ENCODE measurements at regions not wholly inside any gene's neighbourhood (a gene's known extent, or its start where the extent isn't known, plus 50 kb on each side); places are given as distances from the start of the nearest gene placed in this dataset.
A peak's percentile ranks its signal among the peaks of the same experiment; 100 is the strongest.

DNA sequence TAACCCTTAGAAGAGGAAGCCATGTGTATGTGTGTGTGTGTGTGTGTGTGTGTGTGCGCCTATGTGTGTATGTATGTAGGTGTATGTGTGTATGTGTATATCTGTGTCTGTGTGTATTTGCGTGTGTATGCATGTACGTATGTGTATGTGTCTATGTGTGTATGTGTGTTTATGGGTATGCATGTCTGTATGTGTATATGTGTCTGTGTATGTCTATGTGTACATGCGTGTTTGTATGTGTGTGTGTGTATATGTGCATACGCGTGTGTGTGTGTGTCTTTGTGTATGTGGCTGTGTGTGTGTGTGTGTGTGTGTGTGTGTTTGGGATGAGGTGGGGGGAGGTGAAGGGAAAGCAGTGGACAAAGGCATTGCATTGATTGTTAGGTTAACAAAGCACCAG, 380.2 kb downstream of the HRH4 start:
- Mint-ChIP-seq H3K4me3 (no peak overlapping the region), H3K27ac (ENCODE audit: unreplicated experiment) (peak overlapping the region; percentile 76)
- TF ChIP-seq, protein P1, sequence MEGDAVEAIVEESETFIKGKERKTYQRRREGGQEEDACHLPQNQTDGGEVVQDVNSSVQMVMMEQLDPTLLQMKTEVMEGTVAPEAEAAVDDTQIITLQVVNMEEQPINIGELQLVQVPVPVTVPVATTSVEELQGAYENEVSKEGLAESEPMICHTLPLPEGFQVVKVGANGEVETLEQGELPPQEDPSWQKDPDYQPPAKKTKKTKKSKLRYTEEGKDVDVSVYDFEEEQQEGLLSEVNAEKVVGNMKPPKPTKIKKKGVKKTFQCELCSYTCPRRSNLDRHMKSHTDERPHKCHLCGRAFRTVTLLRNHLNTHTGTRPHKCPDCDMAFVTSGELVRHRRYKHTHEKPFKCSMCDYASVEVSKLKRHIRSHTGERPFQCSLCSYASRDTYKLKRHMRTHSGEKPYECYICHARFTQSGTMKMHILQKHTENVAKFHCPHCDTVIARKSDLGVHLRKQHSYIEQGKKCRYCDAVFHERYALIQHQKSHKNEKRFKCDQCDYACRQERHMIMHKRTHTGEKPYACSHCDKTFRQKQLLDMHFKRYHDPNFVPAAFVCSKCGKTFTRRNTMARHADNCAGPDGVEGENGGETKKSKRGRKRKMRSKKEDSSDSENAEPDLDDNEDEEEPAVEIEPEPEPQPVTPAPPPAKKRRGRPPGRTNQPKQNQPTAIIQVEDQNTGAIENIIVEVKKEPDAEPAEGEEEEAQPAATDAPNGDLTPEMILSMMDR (conservative IDR thresholded peaks at IDR 0.05): no peak

DNA sequence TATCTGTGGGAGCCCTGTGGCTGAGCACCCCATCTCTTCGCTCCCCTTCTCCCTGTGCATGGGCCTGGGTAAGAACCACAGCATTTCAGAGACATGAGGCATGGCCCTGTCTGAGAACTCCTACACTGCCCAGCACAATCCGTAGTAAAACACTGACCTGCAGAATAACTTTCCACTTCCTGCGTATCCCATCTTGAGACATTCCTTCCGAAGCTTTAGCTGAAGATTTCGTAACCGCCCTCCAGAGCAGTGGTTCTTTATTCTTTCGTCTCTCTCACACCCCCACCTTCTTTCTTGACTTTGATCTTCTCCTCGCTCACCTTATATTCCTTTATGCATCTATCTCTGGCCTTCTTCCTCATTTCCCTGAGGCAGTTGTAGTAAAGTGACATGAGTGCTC, 381.1 kb downstream of the HRH4 start:
- Mint-ChIP-seq H3K27ac (ENCODE audit: unreplicated experiment) (no peak overlapping the region), H3K27me3 (ENCODE audit: low read depth) (peaks cover 23% of the 10 kb centered on the region), H3K4me1 (peaks cover 17% of the 10 kb centered on the region), H3K9me3 (no peaks in the 10 kb centered on the region), H3K4me3 (no peak overlapping the region), H3K36me3 (ENCODE audit: low read depth) (no peaks in the 10 kb centered on the region)
- DNase-seq (ENCODE audit: low read depth, low spot score): no peak
- TF ChIP-seq, protein P1 (conservative IDR thresholded peaks at IDR 0.05): no peak

More for the DNA sequence above, 380.2 kb downstream of the HRH4 start:
- Mint-ChIP-seq H3K4me1 (peaks cover 17% of the 10 kb centered on the region), H3K9me3 (peaks cover 3% of the 10 kb centered on the region), H3K27me3 (ENCODE audit: low read depth) (peaks cover 19% of the 10 kb centered on the region), H3K36me3 (ENCODE audit: low read depth) (no peaks in the 10 kb centered on the region)
- no peak for DNase-seq (ENCODE audit: low read depth, low spot score)

DNA sequence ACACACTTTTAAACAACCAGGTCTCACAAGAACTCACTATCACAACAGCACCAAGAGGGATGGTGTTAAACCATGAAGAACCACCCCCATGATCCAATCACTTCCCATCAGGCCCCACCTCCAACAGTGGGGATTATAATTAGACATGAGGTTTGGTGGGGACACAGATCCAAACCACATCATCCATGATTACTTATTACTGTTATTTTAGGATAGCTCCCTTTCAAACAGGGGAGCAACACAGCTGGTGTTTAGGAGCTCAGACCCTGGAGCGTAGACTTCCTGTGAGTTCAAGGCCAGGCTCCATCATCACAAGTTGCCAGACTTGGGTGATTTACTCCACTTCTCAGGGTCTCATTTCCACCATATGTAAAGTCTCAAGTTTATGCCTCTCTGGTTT, 382.7 kb downstream of the HRH4 start:
- TF ChIP-seq, protein P1 (conservative IDR thresholded peaks at IDR 0.05): no peak
- no peak overlapping the region for H3K27ac Mint-ChIP-seq (ENCODE audit: unreplicated experiment)
- peaks cover 17% of the 10 kb centered on the region for H3K4me1 Mint-ChIP-seq
- no peak overlapping the region for H3K4me3 Mint-ChIP-seq
- H3K36me3 Mint-ChIP-seq (ENCODE audit: low read depth): no peaks in the 10 kb centered on the region
- peaks cover 33% of the 10 kb centered on the region for H3K27me3 Mint-ChIP-seq (ENCODE audit: low read depth)
- no peaks in the 10 kb centered on the region for H3K9me3 Mint-ChIP-seq
- no peak for DNase-seq (ENCODE audit: low read depth, low spot score)

DNA sequence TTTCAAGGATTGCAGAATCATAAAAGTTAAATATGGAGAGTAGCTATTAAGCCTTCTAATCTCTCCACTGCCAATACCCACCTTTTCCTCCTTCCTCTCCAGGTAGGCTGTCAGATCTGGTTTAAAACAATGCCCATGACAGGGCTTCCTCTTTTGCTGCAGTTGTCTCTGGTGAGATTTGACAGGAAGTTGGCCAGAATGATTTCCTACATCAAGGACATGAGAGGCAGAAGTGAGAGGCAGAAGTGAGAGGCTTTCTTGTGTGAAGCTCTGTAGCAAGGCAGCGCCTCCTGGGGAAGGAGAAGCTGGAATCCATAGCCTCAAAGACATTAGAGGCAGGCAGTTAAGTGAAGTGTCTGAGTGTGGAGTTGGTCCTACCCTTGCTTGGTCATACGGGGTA, 385.7 kb downstream of the HRH4 start:
- Mint-ChIP-seq H3K27me3 (ENCODE audit: low read depth) (peaks cover 59% of the 10 kb centered on the region), H3K36me3 (ENCODE audit: low read depth) (no peaks in the 10 kb centered on the region), H3K4me3 (no peak overlapping the region), H3K9me3 (no peaks in the 10 kb centered on the region), H3K27ac (ENCODE audit: unreplicated experiment) (no peak overlapping the region), H3K4me1 (peaks cover 7% of the 10 kb centered on the region)
- TF ChIP-seq, protein P1 (conservative IDR thresholded peaks at IDR 0.05): no peak
- no peak for DNase-seq (ENCODE audit: low read depth, low spot score)

DNA sequence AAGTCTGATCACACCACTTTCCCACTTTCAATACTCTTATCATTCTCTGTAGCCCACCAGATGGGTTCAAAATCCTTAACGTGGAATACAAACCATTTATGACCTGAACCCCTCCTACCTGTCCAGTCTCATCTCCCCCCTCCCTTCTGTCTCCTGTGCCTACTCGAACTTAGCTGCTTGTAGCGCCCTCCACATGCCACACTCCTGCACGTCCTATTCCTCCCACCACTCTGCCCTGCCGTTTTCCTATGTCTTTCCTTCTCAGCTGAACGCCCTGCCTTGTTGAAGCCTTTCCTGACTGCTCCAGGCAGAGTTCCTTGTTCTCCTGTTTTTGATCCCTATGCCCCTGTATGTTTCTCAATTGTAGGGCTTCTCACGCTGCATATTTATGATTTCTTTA, 390.1 kb downstream of the HRH4 start:
- H3K27me3 Mint-ChIP-seq (ENCODE audit: low read depth): peaks cover 81% of the 10 kb centered on the region
- no peak overlapping the region for H3K4me3 Mint-ChIP-seq
- H3K9me3 Mint-ChIP-seq: no peaks in the 10 kb centered on the region
- H3K36me3 Mint-ChIP-seq (ENCODE audit: low read depth): no peaks in the 10 kb centered on the region
- peaks cover 3% of the 10 kb centered on the region for H3K4me1 Mint-ChIP-seq
- no peak for DNase-seq (ENCODE audit: low read depth, low spot score)
- no peak overlapping the region for H3K27ac Mint-ChIP-seq (ENCODE audit: unreplicated experiment)
- TF ChIP-seq, protein P1 (conservative IDR thresholded peaks at IDR 0.05): no peak

DNA sequence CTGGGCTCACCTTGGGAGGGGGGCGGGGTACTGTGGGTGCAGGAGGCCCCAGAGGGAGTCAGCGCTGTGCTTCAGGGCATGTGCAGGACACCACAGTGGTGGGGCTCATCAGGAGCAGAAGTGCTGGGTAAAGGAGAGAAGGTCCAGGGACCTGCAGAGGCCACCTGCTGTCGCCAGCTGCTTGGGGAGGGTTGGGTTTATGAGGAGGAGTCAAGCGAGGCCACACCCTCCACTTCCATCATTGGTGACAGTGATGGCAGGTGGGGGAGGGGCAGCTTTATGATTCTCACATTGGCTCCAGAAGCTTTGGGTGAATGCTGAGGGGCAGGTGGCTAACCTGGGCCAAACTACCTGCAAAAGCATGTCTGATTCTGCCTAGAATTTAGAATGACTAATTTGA, 392.6 kb downstream of the HRH4 start:
- DNase-seq (ENCODE audit: low read depth, low spot score): no peak
- no peak overlapping the region for H3K27ac Mint-ChIP-seq (ENCODE audit: unreplicated experiment)
- no peaks in the 10 kb centered on the region for H3K36me3 Mint-ChIP-seq (ENCODE audit: low read depth)
- TF ChIP-seq, protein P1 (conservative IDR thresholded peaks at IDR 0.05): no peak
- H3K9me3 Mint-ChIP-seq: no peaks in the 10 kb centered on the region
- peaks cover 86% of the 10 kb centered on the region for H3K27me3 Mint-ChIP-seq (ENCODE audit: low read depth)
- H3K4me1 Mint-ChIP-seq: peaks cover 3% of the 10 kb centered on the region
- H3K4me3 Mint-ChIP-seq: no peak overlapping the region

All from neural crest cell (in vitro differentiated cells).